B cell (primary cell): ENCODE measurements at regions not wholly inside any gene's neighbourhood (a gene's known extent, or its start where the extent isn't known, plus 50 kb on each side); places are given as distances from the start of the nearest gene placed in this dataset.

ENCODE experiments used
- ATAC-seq: fragments of 200-7000 bp; cut with Tn5 transposase; one replicate; pipeline ENCODE4 v1.10.0; 2021; ENCODE audit warnings: low read depth, mild to moderate bottlenecking, moderate number of reproducible peaks, moderate library complexity
- CTCF ChIA-PET: fragments of 350-600 bp; sonication (Branson Sonifier 250); formaldehyde crosslinking; loops from one replicate; lab custom pipeline; 2021; ENCODE audit warnings: antibody characterized with exemption, inconsistent platforms; lab: Charles Lee
- POLR2A ChIA-PET: fragments of 350-600 bp; sonication (Branson Sonifier 250); formaldehyde crosslinking; loops from one replicate; lab custom pipeline; 2021; ENCODE audit warnings: antibody characterized with exemption; lab: Charles Lee
- DNase-seq: peaks from one replicate; pipeline ENCODE4 v3.0.0; 2013
- H2AFZ ChIP-seq: 2 replicates; pipeline ENCODE4 v1.6.1; 2012; ENCODE audit warnings: mild to moderate bottlenecking, low read depth, low read length; ENCODE audit not compliant: insufficient read depth, poor library complexity, severe bottlenecking
- H3K27ac ChIP-seq, 2 donors: 1 replicate in 1 of 2; 2 replicates in 1 of 2; pipeline ENCODE4 v1.5.1; 2012 to 2013; ENCODE audit warnings: low read length in 2 of 2, mild to moderate bottlenecking in 2 of 2, moderate library complexity in 1 of 2
- H3K27me3 ChIP-seq, 4 experiments: fragments of 200-600 bp in 1 of 4; sonication (generic) in 1 of 4; replicated peaks in 1 of 4; 1 replicate in 2 of 4; 2 replicates in 2 of 4; pipeline versions ENCODE4 v1.6.1 to v1.7.0; 2013 to 2016; ENCODE audit warnings: low read length in 3 of 4, mild to moderate bottlenecking in 2 of 4, mixed read lengths in 1 of 4, moderate library complexity in 1 of 4; ENCODE audit not compliant: insufficient read depth in 4 of 4, control insufficient read depth in 3 of 4; ENCODE audit errors: control extremely low read depth in 1 of 4
- H3K36me3 ChIP-seq, 2 experiments: replicated peaks in 1 of 2; 1 replicate in 1 of 2; 2 replicates in 1 of 2; pipeline versions ENCODE4 v1.6.1 to v1.7.1; 2013; ENCODE audit warnings: low read length in 1 of 2; ENCODE audit not compliant: insufficient read depth in 2 of 2, control insufficient read depth in 1 of 2; ENCODE audit errors: control extremely low read depth in 1 of 2, extremely low read depth in 1 of 2
- H3K4me1 ChIP-seq, 2 donors: fragments of 200-600 bp in 1 of 2; sonication (generic) in 1 of 2; 1 replicate in 1 of 2; 2 replicates in 1 of 2; pipeline versions ENCODE4 v1.5.1 to v1.6.1; 2013 to 2017; ENCODE audit warnings: low read length in 2 of 2; ENCODE audit not compliant: control insufficient read depth in 2 of 2, insufficient read depth in 2 of 2
- H3K4me2 ChIP-seq: replicated peaks from 2 replicates; pipeline ENCODE3; 2012; ENCODE audit warnings: mild to moderate bottlenecking, low read depth, low read length; ENCODE audit not compliant: poor library complexity, severe bottlenecking
- H3K4me3 ChIP-seq, 5 experiments: fragments of 200-600 bp in 1 of 5; sonication (generic) in 1 of 5; 1 replicate in 3 of 5; 2 replicates in 2 of 5; pipeline versions ENCODE4 v1.5.1 to v1.7.0; 2011 to 2016; ENCODE audit warnings: low read length in 4 of 5, mild to moderate bottlenecking in 4 of 5, low read depth in 2 of 5, control low read depth in 1 of 5, moderate library complexity in 1 of 5; ENCODE audit not compliant: insufficient read depth in 1 of 5; ENCODE audit errors: control extremely low read depth in 1 of 5, extremely low read depth in 1 of 5
- H3K79me2 ChIP-seq: fragments of 200-600 bp; sonication (generic); one replicate; pipeline ENCODE4 v1.6.0; 2016; ENCODE audit warnings: low read length; ENCODE audit not compliant: control insufficient read depth, insufficient read depth
- H3K9ac ChIP-seq: fragments of 200-600 bp; sonication (generic); 2 replicates; pipeline ENCODE4 v1.6.1; 2017; ENCODE audit warnings: mild to moderate bottlenecking, low read length, moderate library complexity
- H3K9me3 ChIP-seq, 3 donors: one replicate each; pipeline versions ENCODE4 v1.6.1 to v1.7.1; 2013; ENCODE audit warnings: low read length in 2 of 3; ENCODE audit not compliant: control insufficient read depth in 2 of 3, insufficient read depth in 1 of 3; ENCODE audit errors: control extremely low read depth in 1 of 3
- H4K20me1 ChIP-seq: 2 replicates; pipeline ENCODE4 v1.6.0; 2012; ENCODE audit warnings: mild to moderate bottlenecking, low read length; ENCODE audit not compliant: insufficient read depth, control insufficient read depth, poor library complexity, severe bottlenecking
- H3K27ac Mint-ChIP-seq: one replicate; pipeline ENCODE4 v1.8.0; 2021; ENCODE audit warnings: mixed read lengths
- H3K27me3 Mint-ChIP-seq: one replicate; pipeline ENCODE4 v1.8.0; 2021; ENCODE audit warnings: mixed read lengths
- H3K4me1 Mint-ChIP-seq: one replicate; pipeline ENCODE4 v1.8.0; 2021; ENCODE audit warnings: mixed read lengths
- H3K4me3 Mint-ChIP-seq: one replicate; pipeline ENCODE4 v1.8.0; 2021; ENCODE audit warnings: mixed read lengths
- H3K9me3 Mint-ChIP-seq: one replicate; pipeline ENCODE4 v1.8.0; 2022; ENCODE audit warnings: mixed read lengths; ENCODE audit not compliant: insufficient read depth
- EZH2 ChIP-seq: IDR thresholded peaks from 2 replicates; pipeline ENCODE4 v1.6.1; 2012; ENCODE audit warnings: borderline replicate concordance, low read depth, mild to moderate bottlenecking, moderate library complexity, low read length; ENCODE audit not compliant: insufficient read depth, poor library complexity, severe bottlenecking
- whole genome bisulfite sequencing: methylation state at CpG from one replicate; pipeline ENCODE4 v1.1.5; 2013; ENCODE audit warnings: missing lambda C conversion rate; ENCODE audit not compliant: insufficient coverage; 5-methylcytosine and 5-hydroxymethylcytosine counted together
- intact Hi-C: fragments of 100-400 bp; cut with micrococcal nuclease; formaldehyde crosslinking; loops from one replicate; pipeline ENCODE4 v1.10.0; 2022
- TF ChIP-seq, protein P1 (sequence below): fragments of 200-600 bp; IDR thresholded peaks from one replicate; pipeline ENCODE4 v1.8.0; 2022; ENCODE audit warnings: antibody characterized with exemption, mild to moderate bottlenecking

DNA sequence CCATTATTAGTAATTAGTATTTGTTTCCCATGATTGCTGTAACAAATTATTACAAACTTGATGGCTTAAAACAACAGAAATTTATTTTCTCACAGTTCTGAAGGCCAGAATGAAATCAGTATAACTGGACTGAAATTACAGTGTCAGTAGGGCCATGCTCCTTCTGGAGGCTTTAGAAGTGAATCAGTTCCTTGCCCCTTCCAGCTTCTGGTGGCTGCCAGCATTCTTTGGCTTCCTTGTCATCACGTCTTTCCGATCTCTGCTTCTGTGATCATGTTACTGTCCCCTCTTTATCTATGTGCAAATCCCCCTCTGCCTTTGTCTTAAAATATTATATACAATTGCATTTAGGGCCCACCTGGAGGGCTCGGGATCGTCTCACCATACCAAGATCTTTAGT lies 92.0 kb downstream of the FOXB1 start:
- ATAC-seq (no peak), DNase-seq (no peak)
- no peak overlapping the region for H2AFZ ChIP-seq
- no peak overlapping the region for H3K27ac ChIP-seq
- TF ChIP-seq EZH2 = no peak
- no peaks in the 10 kb centered on the region for H3K9me3 Mint-ChIP-seq
- H3K36me3 ChIP-seq = no peaks in the 10 kb centered on the region
- H3K27ac Mint-ChIP-seq = no peak overlapping the region
- no peaks in the 10 kb centered on the region for H3K27me3 ChIP-seq
- CTCF ChIA-PET = no interaction called here
- no peak overlapping the region for H3K9ac ChIP-seq
- intact Hi-C loops = no loop called here
- H3K9me3 ChIP-seq = peaks cover 0 to 4% (median 0%) of the 10 kb centered on the region in 3 donors
- H3K79me2 ChIP-seq = no peaks in the 10 kb centered on the region
- peaks cover 23% of the 10 kb centered on the region for H3K27me3 Mint-ChIP-seq
- H3K4me3 Mint-ChIP-seq = no peak overlapping the region
- H3K4me1 ChIP-seq = no peaks in the 10 kb centered on the region
- H3K4me2 ChIP-seq = no peak overlapping the region
- WGBS = 94% methylated on average over 2 of the region's 4 CpGs
- H3K4me3 ChIP-seq = no peak overlapping the region
- POLR2A ChIA-PET = no interaction called here
- H3K4me1 Mint-ChIP-seq = no peaks in the 10 kb centered on the region
- no peaks in the 10 kb centered on the region for H4K20me1 ChIP-seq

GRCh38 chr15:60101416-60101815 lies 97.3 kb downstream of the FOXB1 start:
- Histone ChIP-seq H3K4me2 (no peak overlapping the region), H2AFZ (no peak overlapping the region), H3K9me3 (peaks cover 0 to 3% (median 0%) of the 10 kb centered on the region in 3 donors), H3K79me2 (no peaks in the 10 kb centered on the region), H3K36me3 (no peaks in the 10 kb centered on the region), H3K4me1 (no peaks in the 10 kb centered on the region), H3K4me3 (no peak overlapping the region), H3K27me3 (peaks cover 0 to 4% (median 1%) of the 10 kb centered on the region in 4 experiments), H3K27ac (no peak overlapping the region), H4K20me1 (no peaks in the 10 kb centered on the region), H3K9ac (no peak overlapping the region)
- ATAC-seq (no peak), DNase-seq (no peak)
- Mint-ChIP-seq H3K9me3 (no peaks in the 10 kb centered on the region), H3K27ac (no peak overlapping the region), H3K4me1 (no peaks in the 10 kb centered on the region), H3K4me3 (no peak overlapping the region), H3K27me3 (peaks cover 16% of the 10 kb centered on the region)
- ChIA-PET CTCF (no interaction called here), POLR2A (no interaction called here)
- TF ChIP-seq, protein P1, sequence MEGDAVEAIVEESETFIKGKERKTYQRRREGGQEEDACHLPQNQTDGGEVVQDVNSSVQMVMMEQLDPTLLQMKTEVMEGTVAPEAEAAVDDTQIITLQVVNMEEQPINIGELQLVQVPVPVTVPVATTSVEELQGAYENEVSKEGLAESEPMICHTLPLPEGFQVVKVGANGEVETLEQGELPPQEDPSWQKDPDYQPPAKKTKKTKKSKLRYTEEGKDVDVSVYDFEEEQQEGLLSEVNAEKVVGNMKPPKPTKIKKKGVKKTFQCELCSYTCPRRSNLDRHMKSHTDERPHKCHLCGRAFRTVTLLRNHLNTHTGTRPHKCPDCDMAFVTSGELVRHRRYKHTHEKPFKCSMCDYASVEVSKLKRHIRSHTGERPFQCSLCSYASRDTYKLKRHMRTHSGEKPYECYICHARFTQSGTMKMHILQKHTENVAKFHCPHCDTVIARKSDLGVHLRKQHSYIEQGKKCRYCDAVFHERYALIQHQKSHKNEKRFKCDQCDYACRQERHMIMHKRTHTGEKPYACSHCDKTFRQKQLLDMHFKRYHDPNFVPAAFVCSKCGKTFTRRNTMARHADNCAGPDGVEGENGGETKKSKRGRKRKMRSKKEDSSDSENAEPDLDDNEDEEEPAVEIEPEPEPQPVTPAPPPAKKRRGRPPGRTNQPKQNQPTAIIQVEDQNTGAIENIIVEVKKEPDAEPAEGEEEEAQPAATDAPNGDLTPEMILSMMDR = no peak
- no peak for TF ChIP-seq EZH2
- 100% methylated on average over 4 of the region's 4 CpGs for WGBS
- intact Hi-C loops = no loop called here
